ENCODE measurements at regions not wholly inside any gene's neighbourhood (a gene's known extent, or its start where the extent isn't known, plus 50 kb on each side); places are given as distances from the start of the nearest gene placed in this dataset.

- DNase-seq: no peak
Measured at GRCh38 chr12:89939522-89940215, 231.0 kb upstream of the ATP2B1 start.

- DNase-seq: no peak
Measured at GRCh38 chr12:89936631-89937030, 228.0 kb upstream of the ATP2B1 start.

DNA sequence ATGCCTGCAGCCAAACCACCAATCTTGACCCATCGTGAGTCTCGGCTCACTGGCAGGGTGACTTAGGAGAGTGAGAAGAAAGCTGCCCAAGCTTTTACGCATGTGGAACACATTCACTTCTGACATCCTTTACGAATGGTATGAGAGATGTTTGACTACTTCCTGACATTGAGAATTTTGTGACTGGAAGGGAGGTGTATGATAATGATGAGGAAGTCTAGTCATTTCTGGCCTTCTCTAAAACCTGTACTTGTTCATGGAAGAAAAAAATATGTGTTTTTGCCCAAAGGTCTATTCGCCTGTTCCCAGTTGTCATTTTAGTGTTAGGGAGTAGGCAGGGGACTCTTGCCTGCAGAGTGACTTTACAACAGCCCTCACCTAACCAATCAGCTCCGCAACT lies 227.2 kb upstream of the ATP2B1 start:
- DNase-seq: no peak

GRCh38 chr12:89933911-89934310 lies 225.3 kb upstream of the ATP2B1 start:
- DNase-seq: no peak

GRCh38 chr12:89932954-89933353 lies 224.3 kb upstream of the ATP2B1 start:
- DNase-seq: no peak

- no peak for DNase-seq
Measured at GRCh38 chr12:89928467-89928866, 219.8 kb upstream of the ATP2B1 start.

- DNase-seq: no peak
Measured at GRCh38 chr12:89927226-89927698, 218.6 kb upstream of the ATP2B1 start.

GRCh38 chr12:89924191-89924590 lies 215.6 kb upstream of the ATP2B1 start:
- DNase-seq: no peak

GRCh38 chr12:89923091-89923490 lies 214.5 kb upstream of the ATP2B1 start:
- DNase-seq: no peak

DNA sequence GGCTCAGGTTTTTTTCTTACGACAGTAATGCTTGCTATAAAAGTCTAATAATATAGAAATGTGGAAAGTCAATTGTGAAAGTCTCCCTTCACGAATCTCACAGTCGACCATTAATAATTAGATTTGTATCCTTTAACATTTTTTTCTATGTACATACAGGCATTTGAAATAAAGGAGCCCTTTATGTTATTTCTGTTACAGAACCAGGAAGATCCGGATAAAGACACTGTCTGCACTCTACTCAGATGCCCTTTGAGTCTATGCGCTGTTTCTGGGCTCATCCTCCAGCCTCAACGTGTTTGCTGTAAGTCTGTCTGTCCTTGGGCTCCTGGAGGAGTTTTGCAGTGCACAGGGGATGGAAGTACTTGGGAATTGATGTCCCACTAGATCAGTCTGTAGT lies 212.2 kb upstream of the ATP2B1 start:
- no peak for DNase-seq

- DNase-seq: no peak
Measured at GRCh38 chr12:89919241-89919906, 210.7 kb upstream of the ATP2B1 start.

DNA sequence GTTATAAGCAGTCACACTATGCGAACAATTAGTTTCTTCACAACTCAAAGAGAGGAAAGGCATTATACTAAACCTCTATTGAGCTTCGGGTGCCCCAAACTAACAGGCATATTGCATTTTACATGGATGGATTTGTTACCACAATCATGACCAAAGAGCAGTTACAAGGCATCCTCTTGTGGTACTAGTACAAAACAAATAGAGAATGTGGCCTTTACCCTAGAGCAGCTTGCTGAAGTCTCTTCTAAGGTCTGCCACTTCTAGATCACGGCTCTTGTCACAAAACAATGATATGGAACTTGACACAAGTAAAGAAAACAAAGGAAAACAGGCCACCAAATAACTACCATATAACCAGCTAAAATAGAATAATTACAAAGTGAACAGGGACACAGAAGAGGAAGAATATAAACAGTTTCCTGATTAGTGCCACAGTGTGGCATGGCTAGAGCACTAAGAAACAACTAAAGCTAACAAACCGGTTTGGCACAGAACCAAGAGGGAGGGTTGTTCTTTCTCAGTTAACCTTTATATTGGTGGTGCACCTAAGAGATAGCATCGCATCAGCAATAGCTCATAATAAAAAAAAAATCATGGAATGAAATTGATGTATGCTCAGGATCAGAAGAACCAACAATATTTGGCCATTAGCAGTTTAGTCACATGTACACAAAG lies 209.7 kb upstream of the ATP2B1 start:
- no peak for DNase-seq

- DNase-seq: no peak
Measured at GRCh38 chr12:89909753-89910152, 201.1 kb upstream of the ATP2B1 start.

GRCh38 chr12:89907659-89908058 lies 199.0 kb upstream of the ATP2B1 start:
- DNase-seq: no peak

DNA sequence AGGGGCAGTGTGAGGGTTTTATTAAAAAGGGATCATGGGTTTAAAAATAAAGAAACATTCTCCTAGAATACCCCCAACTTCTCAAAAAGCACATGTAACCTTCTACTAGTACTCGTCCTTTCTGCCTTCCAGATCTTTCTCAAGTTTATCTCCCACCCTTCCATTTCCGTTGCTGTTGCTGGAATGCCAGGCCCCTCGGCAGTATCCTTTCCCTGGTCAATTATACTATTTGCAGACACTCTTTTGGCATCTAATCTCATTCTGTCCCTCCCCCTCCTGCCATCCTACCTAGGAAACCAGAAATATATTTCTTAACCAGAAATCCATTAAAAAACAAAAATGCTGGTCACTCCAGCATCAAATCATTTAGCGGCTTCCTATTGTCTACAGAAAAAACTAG lies 198.2 kb upstream of the ATP2B1 start:
- no peak for DNase-seq

GRCh38 chr12:89906178-89906577 lies 197.5 kb upstream of the ATP2B1 start:
- DNase-seq: no peak

- DNase-seq: no peak
Measured at GRCh38 chr12:89901906-89902642, 193.4 kb upstream of the ATP2B1 start.

GRCh38 chr12:89901319-89901718 lies 192.7 kb upstream of the ATP2B1 start:
- DNase-seq: no peak

- DNase-seq: no peak
Measured at GRCh38 chr12:89899651-89900050, 191.0 kb upstream of the ATP2B1 start.

GRCh38 chr12:89895591-89895990 lies 187.0 kb upstream of the ATP2B1 start:
- DNase-seq: no peak

DNA sequence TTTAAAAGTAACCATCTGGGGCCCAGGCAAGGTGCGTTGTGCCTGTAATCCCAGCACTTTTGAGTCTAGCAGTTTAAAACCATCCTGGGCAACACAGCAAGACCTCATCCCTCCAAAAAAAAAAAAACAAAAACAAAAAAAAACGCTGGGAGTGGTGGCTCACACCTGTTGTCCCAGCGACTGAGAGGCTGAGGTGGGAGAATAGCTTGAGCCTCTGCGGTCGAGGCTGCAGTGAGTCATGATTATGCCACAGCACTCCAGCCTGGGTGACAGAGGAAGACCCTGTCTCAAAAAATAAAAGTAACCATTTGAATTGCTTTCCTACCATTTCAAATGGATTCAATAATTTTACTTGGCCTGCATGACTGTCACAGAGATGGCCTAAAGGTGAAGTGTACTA lies 186.5 kb upstream of the ATP2B1 start:
- no peak for DNase-seq

GRCh38 chr12:89893972-89894706 lies 185.5 kb upstream of the ATP2B1 start:
- DNase-seq: peak; percentile 8

DNA sequence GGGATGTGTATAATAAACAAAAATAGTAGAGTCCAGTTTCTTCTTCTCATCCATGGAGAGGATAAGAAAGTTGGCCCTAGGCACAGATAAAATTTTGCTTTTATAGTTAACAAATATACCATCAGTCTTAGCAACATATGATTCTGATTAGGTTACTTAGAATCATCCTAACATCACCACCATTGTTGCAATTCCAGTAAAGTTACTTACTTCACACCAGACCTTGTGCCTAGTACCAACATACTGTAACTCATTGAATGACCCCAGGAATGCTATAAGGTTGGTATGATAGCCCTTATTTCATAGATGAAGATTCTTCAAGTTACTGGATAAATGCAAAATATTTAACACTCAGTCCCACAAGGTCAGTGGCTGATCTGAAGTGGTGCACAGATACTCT lies 183.8 kb upstream of the ATP2B1 start:
- DNase-seq: no peak
